AG08395 (cell line): ENCODE measurements at regions not wholly inside any gene's neighbourhood (a gene's known extent, or its start where the extent isn't known, plus 50 kb on each side); places are given as distances from the start of the nearest gene placed in this dataset.
"Not testable (repeated sequence)": the region's sequence is repeated elsewhere in the genome, so short reads cannot be mapped to it uniquely, and the experiment has no call there.

ENCODE experiments used
- DNase-seq: peaks from one replicate; pipeline ENCODE4 v3.0.0; 2012; ENCODE audit warnings: mixed read lengths, low spot score

- DNase-seq, result peak; percentile 39
Observed at GRCh38 chr18:44325903-44326635, 354.6 kb upstream of the SETBP1 start.

GRCh38 chr18:44331656-44332570 lies 348.8 kb upstream of the SETBP1 start:
- DNase-seq, result no peak

GRCh38 chr18:44341759-44342158 lies 338.9 kb upstream of the SETBP1 start:
- no peak for DNase-seq

- DNase-seq, result peak; percentile 4
Observed at GRCh38 chr18:44342162-44342561, 338.5 kb upstream of the SETBP1 start.

GRCh38 chr18:44342946-44343345 lies 337.7 kb upstream of the SETBP1 start:
- no peak for DNase-seq

- no peak for DNase-seq
Observed at GRCh38 chr18:44343570-44343969, 337.1 kb upstream of the SETBP1 start.

- no peak for DNase-seq
Observed at GRCh38 chr18:44356566-44357157, 324.0 kb upstream of the SETBP1 start.

- no peak for DNase-seq
Observed at GRCh38 chr18:44358402-44358801, 322.3 kb upstream of the SETBP1 start.

GRCh38 chr18:44359741-44360140 lies 320.9 kb upstream of the SETBP1 start:
- not testable (repeated sequence) for DNase-seq

- not testable (repeated sequence) for DNase-seq
Observed at GRCh38 chr18:44362213-44362612, 318.5 kb upstream of the SETBP1 start.

- no peak for DNase-seq
Observed at GRCh38 chr18:44370861-44371260, 309.8 kb upstream of the SETBP1 start.

GRCh38 chr18:44374966-44375365 lies 305.7 kb upstream of the SETBP1 start:
- no peak for DNase-seq

- DNase-seq, result no peak
Observed at GRCh38 chr18:44386401-44386800, 294.3 kb upstream of the SETBP1 start.

GRCh38 chr18:44388329-44388728 lies 292.4 kb upstream of the SETBP1 start:
- DNase-seq, result no peak

GRCh38 chr18:44392933-44393332 lies 287.8 kb upstream of the SETBP1 start:
- no peak for DNase-seq

GRCh38 chr18:44393406-44393805 lies 287.3 kb upstream of the SETBP1 start:
- no peak for DNase-seq

- DNase-seq, result no peak
Observed at GRCh38 chr18:44396550-44396949, 284.1 kb upstream of the SETBP1 start.

- DNase-seq, result no peak
Observed at GRCh38 chr18:44409071-44409470, 271.6 kb upstream of the SETBP1 start.

GRCh38 chr18:44409515-44409914 lies 271.2 kb upstream of the SETBP1 start:
- no peak for DNase-seq

GRCh38 chr18:44410740-44411139 lies 269.9 kb upstream of the SETBP1 start:
- DNase-seq, result no peak

- no peak for DNase-seq
Observed at GRCh38 chr18:44411262-44411905, 269.3 kb upstream of the SETBP1 start.

- no peak for DNase-seq
Observed at GRCh38 chr18:44411976-44412375, 268.7 kb upstream of the SETBP1 start.
